ENCODE measurements at regions not wholly inside any gene's neighbourhood (a gene's known extent, or its start where the extent isn't known, plus 50 kb on each side); places are given as distances from the start of the nearest gene placed in this dataset.

DNA sequence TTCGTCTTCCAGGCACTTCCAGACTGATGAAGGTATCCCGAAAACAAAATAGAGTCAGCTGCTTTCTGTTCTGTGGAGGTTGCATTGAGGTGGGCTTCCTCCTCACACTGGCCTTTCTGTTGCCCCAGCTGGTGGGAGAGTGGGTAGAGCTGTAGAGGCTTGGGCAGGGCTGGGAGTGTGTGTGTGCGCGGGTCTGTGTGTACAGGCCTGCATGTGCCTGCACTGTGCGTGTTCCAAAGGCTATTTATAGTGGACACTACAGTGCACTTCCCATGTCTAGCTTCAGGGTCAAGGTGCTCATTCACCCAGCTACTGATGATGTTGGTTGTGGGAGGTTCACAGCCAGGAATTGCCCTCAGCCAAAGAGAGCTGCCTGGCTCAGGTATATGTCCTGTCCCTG is 260.1 kb upstream of the HABP2 start:
- DNase-seq: no peak

- no peak for DNase-seq
Observed at GRCh38 chr10:113293167-113293566, 259.7 kb upstream of the HABP2 start.

DNA sequence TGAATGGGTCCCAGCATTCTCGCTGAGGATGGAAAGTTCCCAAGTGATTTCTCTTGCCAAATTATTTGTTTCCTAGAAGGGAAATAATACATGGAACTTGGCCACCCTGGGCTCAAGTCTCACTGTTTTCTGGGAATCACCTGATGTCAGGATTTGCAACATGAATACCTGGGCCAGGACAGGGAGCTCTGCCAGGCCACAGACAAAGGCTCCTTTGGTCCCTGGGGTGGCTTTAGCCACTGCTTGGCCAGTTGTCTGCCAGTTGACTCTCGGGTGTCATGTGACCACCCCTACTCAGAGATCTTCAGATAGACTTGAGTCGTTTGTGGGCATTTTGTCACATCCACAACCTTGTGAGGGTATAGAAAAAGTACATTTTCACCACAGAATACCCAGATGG is 258.0 kb upstream of the HABP2 start:
- DNase-seq: no peak

DNA sequence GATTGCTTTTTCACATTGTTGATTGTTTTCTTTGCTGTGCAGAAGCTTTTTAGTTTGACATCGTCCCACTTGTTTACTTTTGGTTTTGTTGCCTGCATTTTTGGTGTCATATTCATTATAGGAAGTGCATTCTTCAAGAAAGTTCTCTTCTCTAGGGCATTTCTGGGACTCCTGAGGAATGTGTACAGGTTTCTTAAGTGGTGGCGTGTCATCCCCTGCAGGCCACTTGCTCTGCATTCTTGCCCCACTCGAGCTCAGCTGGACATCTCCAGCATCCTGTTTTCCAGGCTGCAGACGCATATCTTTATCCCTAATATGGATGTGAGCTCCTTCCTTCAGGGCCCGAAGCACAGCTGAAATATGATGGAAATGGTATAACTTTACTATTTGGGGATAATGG is 255.6 kb upstream of the HABP2 start:
- DNase-seq: no peak

GRCh38 chr10:113298616-113299015 is 254.2 kb upstream of the HABP2 start:
- DNase-seq: no peak

GRCh38 chr10:113300201-113300600 is 252.7 kb upstream of the HABP2 start:
- no peak for DNase-seq

GRCh38 chr10:113300617-113301016 is 252.2 kb upstream of the HABP2 start:
- no peak for DNase-seq

GRCh38 chr10:113301342-113301984 is 251.4 kb upstream of the HABP2 start:
- no peak for DNase-seq

DNA sequence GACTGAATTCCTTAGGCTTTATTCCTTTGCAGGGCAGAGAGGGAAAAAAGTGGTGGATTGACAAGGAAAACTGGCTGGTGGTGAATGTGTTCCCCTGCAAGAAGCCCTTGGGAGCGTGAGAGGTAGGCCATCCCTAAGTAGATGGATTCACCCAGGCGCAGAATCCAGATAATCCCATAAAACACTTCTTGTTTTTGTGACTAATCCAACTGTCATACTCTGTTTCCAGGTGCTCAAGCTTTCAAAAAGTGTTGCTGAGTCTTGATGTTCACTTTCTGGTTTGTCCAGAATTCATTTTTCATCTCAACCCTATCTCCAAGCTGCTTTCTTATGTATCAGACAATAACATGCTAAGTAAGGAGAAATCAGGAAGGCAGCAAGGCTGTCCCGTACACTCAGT is 250.8 kb upstream of the HABP2 start:
- no peak for DNase-seq

GRCh38 chr10:113303544-113304146 is 249.2 kb upstream of the HABP2 start:
- DNase-seq: no peak

DNA sequence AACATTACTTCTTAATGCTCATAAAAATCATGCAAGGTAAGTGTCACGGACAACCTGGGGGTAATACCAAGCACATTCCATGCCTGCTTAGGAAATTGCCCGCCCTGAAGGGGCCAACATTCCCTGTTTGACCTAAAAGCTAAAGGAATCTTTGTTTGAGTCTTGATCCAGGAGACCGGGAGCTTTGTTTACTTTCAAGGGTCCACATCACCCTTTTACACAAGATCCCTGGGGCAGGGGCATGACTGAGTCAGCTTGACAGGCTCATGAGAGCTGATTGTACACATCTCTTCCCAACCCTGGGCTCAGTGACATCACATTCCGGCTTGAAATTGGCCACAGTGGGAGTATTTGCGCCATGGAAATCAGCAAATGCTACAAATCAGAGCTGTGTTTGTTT is 248.1 kb upstream of the HABP2 start:
- DNase-seq: no peak

- DNase-seq: no peak
Observed at GRCh38 chr10:113305871-113306270, 247.0 kb upstream of the HABP2 start.

GRCh38 chr10:113309791-113310190 is 243.1 kb upstream of the HABP2 start:
- DNase-seq: no peak

DNA sequence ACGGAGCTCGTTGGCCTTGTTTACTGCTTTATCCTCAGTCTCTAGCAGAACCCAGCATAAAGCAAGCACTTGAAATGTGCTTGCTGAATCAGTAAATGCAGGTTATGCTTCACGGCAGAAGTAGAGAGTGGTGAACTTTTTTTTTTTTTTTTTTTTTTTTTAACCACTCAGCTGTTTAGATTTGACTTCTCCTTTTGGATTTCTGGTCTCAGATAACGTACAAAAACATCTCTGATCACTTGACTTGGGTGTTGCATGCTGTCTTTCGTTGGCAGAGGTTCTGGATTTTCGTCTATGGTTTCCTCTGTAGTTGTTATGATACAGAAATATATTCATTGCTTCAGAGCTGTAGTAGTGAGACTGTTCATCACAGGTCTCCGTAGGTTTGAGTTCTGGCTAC is 242.5 kb upstream of the HABP2 start:
- DNase-seq: no peak

DNA sequence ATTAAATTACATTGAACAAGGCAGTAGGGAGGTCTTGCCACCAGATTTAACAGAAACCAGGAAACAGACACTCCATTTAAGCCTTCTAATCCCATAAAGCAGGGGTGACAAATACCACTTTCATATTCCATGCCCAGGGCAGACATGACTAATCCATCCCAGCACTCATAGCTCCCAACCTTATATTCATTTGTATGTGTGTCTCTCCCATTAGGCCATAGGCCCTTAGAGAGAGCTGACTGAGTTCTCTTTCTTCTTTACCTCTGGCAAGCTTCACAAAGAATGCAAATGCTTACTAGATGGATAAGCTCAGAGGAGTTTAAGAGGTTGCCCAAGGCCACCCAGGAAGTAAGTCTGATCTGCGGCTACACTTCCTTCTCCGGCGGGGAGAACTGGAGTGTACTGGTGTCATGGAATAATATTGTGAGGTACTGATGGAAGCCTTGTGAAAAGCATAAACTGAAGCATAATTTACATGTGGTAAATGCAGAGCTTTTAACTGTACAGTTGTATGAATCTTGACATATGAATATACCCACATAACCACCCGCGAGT is 239.7 kb upstream of the HABP2 start:
- DNase-seq: no peak

- DNase-seq: no peak
Observed at GRCh38 chr10:113313722-113314121, 239.1 kb upstream of the HABP2 start.

DNA sequence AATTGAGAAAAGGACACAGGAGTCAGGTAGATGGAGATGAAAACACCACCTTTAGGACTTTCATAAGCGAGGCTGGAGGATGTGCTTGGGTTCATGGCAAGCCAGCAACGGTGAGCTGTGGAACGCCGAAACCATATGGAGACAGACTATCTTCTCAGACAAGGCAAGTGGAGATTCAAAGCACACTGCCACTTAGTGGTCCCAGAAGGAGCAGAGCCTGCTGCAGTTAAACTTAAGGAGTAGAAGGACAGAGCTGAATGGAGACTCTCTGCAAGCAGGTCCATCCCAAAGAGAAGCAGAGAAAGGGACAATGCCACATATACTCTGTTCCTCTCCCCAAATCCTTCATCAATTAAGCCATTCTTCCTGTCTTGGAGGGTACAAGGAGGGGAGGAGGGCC is 236.3 kb upstream of the HABP2 start:
- DNase-seq: no peak

DNA sequence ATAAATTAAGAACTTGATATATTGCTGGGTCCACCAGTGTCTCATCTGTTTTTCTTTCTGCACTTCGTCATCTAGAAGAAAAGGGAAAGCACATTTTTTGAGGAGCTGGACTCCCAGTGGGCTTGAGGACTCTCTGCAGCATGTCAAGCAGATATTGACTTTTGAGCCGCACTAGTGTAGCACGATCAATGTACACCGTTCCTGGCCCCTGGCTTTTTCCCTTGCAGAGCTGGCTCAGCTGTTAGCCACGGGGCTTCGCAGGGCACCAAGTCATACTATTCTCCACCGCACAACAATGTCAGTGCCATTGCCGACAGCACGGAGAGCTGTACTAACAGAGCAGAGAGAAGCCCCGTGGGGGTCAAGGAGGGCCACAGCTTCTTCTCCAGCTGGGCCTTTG is 235.4 kb upstream of the HABP2 start:
- DNase-seq: no peak

GRCh38 chr10:113319479-113319878 is 233.4 kb upstream of the HABP2 start:
- no peak for DNase-seq

DNA sequence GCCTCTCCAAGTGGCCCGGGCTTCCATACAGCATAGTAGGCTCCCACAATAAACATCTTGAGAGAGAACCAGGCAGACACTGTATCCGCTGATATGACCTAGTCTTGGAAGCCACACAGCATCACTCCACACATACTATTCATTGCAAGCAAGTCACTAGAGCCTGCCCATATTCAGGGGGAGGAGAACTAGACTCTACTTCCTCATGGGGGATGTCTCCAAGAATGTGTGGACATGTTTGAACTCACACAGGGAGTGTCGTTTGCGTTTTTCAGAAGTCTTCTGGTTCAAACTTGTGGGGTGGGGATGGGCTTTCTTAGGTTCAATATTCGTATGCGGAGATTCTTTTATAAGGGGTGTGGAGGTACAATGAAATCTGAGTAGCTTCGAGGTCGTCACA is 232.6 kb upstream of the HABP2 start:
- DNase-seq: no peak

- no peak for DNase-seq
Observed at GRCh38 chr10:113320987-113321386, 231.9 kb upstream of the HABP2 start.

DNA sequence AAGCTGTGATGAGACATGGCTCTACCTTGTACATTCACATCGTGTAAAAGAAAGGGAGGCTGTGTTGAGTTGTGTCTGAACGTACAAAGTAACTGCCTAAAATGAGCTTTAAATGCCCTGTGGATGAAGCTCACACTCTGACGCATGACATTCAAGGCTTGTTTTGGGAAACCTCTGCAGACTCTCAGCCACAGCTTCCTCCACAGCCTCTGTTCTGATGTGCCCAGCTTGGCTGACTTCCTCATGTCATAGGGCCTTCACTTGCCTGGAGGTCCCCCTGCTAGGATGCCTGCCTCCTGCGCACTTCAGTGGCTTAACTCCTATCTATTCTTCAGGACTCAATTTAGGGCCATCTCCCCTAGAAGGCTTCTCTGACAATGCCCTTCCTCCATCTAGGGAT is 230.0 kb upstream of the HABP2 start:
- no peak for DNase-seq

DNA sequence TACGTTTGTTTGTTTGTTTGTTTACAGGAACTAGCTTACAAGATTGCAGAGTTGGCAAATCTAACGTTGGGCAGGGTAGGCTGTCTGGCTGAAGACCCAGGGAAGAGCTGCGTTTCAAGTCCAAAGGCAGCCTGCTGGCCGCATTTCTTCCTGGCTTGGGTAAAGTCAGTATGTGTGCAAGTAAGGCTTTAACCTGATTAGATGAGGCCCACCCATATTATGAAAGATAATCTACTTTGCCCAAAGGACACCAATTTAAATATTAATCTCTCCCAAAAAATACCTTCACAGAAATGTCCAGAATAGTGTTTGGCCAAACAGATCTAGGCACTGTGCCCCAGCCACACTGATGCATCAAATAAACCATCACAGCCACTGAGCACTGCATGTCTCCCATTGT is 228.9 kb upstream of the HABP2 start:
- DNase-seq: no peak

DNA sequence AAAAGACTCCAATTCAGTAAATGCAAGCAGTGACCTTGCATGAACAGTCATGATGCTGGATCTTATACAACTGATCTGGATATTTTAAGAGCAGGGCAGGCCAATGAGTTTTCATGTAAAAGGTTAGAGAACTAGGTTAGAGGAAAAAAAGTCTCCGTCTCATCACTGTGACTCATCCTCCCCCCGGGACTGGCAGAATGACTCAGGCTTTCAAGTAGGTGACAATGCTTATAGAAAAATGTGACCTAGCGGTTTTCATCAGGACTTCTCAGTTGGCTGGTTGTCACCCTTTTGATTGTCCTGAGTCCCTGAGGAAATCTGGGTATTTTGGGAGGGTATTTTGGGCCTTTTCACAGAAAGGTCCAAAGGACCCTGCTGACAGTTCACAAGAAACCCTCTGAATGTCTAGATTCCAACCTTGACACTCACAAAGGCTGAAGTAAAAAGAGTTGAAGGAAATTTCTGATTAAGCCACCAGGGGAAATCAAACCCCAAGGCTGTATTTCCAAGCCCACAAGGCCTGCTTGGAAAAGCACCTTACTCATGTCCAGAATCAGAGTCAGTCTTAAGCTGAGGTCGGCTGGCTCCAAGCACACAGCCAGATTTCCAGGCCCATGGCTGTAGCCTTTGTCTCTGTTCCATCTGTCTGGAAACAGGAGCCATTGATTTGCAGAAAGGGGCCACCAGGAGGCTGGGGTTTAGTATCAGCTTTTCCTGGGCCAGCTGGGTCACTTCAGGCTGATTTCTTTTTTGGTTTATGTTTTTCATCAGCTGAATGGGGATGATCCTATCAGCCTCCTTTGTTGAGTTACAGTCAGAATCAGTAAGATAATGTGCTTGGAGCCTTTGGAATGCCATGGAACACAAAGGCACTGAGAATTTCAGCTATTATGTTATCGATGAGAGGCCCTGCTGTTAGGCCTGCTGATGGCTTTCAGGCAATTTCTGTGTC is 226.4 kb upstream of the HABP2 start:
- DNase-seq: no peak

All from activated naive CD4-positive, alpha-beta T cell treated with anti-CD3 and anti-CD28 coated beads, Interleukin-2, amount 50 U/mL, for 16 hours (primary cell).